Activated CD4-positive, CD25-positive, alpha-beta regulatory T cell treated with anti-CD3 and anti-CD28 coated beads, Interleukin-2, amount 50 U/mL, for 72 hours (primary cell): ENCODE measurements at regions not wholly inside any gene's neighbourhood (a gene's known extent, or its start where the extent isn't known, plus 50 kb on each side); places are given as distances from the start of the nearest gene placed in this dataset.
"Not testable (repeated sequence)": the region's sequence is repeated elsewhere in the genome, so short reads cannot be mapped to it uniquely, and the experiment has no call there.

Experiments used
- DNase-seq: peaks from one replicate; pipeline ENCODE4 v3.0.0; 2021

DNA sequence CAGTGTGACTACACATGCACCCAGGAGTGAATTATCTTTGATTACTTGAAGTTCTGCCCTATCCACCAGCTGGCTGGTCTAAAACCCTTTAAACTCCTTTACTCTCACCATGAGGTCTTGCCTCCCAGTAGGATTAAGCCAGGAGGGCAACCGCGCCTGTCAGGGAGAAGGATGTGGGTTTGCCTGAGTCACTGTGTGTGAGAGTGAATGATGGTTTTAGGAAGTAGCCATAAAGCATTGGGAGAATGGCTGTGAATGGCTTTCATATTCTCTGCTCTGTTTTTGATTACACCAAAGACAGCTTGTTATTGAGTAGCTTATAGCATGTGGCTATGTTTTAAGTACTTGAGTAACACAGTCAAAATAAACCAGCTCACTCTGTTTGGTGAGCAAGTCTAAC lies 637.7 kb upstream of the TBL1XR1 start:
- no peak for DNase-seq

DNA sequence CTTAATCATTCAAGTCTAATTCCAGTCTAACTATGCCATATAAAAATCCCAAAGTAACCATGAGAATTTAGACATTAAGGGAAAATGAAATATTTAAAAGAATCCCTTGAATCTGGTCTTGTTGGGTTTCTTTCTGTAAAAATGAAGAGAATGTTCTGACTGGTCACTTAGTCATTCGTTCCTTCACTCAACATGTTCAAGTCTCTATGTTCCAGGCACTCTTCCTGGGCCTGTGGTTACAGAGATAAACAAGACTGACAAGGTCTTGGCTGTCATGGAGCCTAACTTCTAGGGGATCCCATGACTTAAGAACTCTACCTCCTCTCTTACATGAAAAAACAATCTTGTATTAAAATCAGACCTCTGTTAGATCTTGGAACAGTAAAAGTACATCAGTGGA lies 638.6 kb upstream of the TBL1XR1 start:
- no peak for DNase-seq

DNA sequence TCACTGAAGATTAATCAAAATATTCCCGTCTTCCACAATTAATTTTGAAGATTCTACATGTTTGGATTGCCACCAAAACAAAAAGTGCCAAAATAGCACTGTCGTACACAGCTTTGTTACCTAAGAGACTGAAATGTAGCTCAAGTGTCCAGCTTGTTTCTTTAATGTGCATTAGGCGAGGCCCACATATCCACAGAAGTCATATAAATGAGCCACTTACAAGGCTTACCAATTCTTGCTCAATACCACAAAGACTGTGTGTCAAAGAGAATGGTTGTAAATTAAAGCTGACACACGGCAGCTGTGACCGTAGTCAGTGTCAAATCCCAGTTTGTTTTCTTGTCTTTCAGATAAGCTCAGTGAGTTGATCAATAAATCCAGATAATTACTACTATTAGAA lies 639.4 kb upstream of the TBL1XR1 start:
- no peak for DNase-seq

DNA sequence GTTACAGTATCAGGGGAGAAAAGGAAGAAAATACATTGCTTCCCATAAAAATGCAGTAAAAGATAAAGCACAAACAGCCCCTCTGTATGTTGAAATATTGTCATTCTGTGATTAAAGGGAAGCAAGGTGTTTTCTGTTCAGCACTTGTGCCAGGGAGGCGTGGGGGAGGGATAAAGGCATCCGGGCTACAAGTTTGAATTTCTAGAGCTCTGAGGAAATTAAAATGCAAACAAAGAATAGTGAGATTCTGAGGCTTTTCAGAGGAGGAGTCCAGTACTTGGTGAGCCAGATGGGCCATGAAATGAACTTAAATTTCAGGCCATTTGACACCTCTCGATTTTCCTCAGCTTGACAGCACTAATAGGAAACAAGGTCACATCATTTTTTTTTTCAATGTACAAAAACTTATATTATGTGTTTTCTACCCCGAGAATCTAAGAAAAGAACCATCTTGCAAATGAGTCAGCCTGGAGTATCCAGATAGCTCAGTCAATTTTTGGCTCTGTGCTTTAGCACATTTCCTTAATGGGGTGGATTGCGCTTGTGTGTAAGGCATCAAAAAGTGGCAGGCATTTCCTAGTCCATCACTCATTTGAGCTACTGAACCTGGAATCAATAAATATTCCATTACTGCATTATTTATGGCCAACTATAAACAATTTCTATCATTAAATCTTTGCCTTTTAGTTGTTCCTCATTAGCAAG lies 640.8 kb upstream of the TBL1XR1 start:
- no peak for DNase-seq

DNA sequence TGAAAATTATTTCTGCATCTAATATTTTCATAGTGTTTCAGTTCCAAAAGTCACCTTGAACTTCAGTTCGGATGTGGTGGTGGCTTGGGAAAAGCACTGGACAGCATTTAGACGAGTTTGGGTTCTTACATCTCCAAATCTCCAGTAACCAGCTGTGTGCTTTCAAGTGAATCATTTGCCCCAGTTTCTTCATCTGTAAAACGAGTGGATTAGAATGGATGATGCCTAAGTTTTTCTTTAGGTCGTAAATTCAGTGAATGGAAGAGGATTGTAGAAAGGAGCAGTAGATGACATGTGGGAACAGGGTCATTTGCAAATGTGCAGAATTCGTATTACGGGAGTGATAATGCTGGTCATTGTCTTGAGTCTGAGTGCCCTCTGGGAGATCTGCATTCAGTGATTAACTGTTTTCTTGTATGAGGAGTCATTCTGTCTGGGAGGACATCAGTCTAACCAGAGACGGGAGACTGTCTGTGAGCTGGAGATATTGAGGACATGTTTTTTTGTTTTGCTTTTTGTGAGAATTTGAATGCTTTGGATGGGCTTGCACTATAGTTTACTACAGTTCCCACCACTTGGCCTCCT lies 641.6 kb upstream of the TBL1XR1 start:
- no peak for DNase-seq

DNA sequence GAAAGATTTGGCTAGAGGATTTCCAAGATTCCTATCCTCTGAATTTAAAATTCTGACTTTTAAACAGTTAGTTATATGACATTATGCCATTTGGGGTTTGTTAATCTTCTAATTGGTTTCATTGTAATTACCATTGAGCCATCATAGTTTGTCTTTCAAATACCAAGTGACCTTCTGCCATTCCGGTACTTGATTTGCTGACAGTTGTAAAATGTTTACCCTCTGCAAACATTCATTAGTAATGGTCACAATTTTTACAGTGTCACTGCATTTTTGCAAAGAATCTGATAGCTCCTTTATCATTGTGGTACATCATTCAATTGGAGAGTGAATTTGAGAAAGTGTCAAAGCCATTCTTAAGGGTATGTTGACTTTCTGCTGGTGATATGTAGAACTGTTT lies 645.0 kb upstream of the TBL1XR1 start:
- no peak for DNase-seq

DNA sequence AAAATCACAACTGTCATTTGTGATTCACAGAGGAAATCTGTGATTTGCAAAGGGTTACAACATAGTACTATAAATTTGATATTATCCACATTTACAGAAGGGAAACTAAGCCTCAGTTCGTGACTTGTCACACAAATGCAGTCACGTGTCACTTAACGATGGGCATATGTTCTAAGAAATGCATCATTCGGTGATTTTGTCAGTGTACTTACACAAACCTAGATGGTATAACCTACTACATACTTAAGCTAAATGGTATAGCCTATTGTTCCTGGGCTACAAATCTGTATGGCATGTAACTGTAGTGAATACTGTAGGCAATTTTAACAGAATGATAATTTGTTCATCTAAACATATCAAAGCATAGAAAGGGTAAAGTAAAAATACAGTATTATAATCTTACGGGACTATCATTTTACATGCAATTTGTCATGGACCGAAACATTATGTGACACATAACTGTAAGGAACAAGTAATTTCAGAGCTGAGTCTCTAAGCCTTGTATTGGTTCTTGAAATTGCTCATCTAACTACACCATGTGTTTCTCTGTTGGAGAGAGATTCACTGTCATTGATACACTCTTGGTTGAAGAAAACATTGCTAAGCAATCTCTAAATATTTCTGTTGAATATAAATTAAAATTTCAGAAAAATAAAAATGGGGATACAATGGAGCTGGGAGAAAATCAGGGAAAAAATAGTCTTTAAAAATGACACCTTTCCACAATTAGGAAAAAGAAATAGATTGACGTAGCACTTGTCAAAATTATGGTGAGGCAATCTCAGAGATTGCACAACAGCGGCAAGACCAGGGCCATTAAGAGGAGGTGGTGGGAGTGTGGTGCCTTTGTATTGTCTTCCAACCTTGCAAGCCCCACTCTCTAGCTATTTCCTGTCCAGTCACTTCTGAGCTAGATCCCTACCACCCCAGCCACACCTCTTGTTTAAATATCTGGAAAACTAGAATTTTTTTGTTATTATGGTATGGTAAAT lies 645.8 kb upstream of the TBL1XR1 start:
- no peak for DNase-seq

DNA sequence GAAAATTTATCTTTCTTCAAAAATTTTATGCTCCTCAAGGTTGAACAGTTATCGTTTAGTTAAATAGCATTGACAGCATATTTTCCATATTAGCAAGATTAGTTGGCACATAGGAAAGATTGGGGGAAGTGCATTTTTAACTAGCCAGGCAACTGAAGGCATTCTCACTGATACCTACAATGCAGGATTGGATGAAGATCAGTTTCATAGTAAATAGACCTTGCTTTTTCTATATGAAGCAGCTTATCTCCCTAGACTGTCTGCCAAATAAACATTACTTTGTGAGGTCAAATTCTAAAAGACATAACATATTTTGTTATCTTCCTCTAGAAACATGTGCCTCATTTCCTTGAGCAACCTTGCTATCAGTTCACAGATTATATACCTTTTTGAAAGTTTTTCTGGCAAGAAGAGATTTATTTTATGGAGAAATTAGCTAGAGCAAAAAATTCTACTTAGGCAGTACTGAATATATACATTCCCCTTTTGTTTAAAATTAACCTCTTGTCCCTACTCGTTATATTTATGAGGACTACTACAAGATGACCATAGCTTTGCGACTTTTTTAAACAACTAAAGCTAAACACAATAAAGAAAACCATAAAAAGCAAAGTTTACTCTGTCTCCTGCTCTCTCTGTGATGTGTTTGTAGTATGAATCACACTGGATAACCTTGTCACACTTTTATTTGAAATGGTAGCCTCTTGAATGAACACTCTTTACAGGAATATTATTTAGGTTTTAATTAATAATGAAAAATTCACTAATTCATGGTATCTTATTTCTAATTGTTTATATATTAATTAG lies 654.9 kb upstream of the TBL1XR1 start:
- DNase-seq, result no peak

DNA sequence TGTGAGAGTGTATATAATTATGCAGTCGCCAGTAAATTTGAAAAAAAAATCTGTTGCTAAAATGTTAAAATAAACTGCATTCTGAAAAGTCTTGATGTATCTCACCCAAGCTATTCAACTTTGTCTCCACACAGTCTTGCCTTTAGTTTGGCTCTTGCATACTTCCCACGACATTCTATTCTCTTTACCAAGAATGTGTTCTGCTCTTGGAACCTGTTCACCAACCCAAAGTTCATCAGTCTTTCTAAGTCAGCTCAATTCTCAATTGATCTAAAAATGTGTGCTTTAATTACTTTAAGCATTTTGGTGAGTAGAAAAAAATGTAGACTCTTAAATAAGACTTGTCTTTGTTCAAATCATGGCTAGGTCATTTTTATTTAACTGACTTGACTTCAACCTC lies 657.7 kb upstream of the TBL1XR1 start:
- DNase-seq, result no peak

DNA sequence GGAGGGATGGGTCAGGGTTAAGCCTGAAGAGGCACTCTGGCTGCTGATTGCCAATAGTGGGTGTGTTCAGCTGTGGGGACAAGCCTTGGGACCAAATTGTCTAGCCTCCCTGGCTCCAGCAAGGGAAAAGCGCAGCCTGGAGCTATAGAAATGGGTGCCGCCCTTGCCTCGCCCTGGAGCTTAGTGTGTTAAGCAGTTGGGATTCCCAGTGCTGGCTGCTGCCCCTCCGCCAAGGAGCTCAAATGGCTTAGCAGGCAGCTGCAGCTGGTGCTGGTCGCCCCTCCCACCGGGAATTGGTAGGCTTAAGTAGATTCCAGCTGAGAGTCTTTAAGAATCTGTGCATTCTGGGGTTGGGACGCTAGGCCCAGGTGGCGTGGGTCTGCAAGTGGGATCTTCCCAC lies 662.9 kb upstream of the TBL1XR1 start:
- DNase-seq, result no peak

DNA sequence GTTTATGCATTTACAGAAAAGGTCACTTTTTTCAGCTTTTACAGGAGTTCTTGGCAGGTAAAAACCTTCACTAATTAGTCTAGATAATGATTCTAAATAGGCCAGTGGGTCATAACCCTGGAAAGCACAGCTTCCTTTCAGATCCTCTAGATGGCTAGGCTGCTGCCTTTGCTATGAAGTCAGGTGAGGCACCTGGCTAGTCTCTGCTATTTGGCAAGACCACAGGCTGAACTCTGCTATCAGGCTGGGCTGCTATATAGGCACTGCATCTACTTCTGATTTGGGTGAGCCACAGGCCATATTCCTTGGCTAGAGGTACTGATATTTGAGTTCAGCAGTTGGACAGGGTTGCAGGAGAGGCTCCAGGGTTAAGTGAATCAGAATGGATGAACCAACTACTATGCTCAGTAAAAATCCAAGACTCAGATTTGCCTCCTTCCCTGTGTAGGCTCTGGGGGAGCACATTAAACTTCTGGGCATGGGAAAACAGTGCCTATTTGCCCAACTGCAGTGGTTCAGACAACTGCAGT lies 665.7 kb upstream of the TBL1XR1 start:
- no peak for DNase-seq

DNA sequence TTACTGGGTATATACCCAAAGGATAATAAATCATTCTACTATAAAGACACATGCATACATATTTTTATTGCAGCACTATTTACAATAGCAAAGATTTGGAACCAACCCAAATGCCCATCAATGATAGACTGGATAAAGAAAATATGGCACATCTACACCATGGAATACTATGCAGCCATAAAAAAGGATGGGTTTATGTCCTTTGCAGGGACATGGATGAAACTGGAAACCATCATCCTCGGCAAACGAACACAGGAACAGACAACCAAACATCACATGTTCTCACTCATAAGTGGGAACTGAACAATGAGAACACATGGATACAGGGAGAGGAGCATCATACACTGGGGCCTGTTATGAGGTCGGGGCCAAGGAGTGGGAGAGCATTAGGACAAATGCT lies 665.0 kb upstream of the KCNMB2 start:
- DNase-seq, result not testable (repeated sequence)

DNA sequence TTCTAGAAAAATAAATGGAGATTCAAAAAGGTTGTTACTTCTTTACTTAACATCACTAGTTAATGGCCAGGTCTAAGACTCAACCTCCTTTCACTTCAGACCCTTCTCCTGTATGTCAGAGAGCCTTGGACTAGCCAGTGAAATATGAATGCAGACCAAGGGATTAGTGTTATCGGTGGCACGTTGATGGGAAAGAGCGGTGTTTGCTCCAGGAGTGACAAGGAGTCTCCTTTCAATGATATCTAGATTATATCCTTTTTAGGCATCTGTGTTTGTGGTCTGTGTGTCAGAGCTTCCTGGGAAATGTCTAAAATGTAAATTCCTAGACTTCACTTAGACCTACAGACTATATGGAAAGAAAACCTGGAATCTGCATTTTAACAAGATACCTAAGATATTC lies 658.0 kb upstream of the KCNMB2 start:
- DNase-seq, result no peak

DNA sequence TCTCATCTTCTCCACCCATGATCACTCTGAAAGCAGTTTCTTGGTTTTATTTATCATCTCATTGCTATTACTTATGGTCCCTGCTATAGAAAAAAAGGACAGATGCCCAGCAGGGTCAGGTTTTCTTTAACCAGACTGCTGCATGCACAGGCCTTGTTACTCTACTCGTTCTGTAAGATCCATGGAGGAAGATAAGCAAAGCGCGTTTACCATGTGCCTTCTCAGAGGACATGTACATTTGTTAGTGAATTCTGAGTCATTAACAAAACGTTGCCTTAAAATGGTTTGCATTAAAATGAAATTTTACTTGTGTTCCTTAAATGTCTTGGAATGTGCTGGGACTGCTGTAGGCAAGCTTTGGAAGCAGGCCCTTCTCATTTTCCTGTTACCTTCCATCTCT lies 657.3 kb upstream of the KCNMB2 start:
- no peak for DNase-seq

DNA sequence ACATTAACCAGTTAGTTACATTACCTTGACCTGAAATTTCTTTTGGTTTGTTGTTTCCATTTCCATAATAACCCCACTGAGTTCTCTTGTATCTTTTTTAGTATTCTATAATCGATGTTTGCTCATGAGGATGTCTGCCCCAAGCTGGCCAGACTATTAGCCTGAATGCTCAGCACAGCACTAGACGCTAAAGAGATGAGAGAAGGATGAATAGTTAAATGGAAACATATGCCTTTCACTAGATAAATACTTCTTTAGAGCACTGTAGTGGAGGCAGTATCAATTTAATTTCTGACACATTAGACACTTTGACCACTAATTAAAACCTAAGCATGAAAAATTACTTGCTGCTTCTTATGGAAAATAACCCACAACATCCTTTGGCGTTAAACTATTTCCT lies 654.9 kb upstream of the KCNMB2 start:
- no peak for DNase-seq

DNA sequence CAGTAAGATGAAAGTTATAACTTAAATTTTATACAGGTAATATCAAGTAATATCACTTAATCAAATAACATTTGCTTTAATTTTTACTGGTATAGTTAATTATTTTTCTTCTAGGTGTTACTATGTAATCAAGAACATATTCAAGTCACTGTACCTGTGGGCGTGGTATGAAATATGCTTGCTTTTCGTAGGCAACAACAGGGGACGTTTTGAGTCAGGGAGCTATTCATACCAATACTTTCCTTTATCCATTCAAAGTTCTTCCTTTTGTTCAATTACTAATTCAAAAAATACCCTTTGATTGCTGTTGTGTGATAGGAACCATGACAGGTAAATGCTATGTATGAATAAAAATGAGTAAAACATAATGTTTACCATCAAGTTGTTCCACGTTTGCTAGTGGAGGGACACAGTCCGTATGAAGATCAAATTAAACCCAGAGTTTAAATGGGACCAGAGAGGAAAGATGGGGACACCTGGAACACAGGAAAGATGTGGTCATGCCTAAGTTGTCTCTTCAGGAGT lies 654.0 kb upstream of the KCNMB2 start:
- DNase-seq, result no peak

DNA sequence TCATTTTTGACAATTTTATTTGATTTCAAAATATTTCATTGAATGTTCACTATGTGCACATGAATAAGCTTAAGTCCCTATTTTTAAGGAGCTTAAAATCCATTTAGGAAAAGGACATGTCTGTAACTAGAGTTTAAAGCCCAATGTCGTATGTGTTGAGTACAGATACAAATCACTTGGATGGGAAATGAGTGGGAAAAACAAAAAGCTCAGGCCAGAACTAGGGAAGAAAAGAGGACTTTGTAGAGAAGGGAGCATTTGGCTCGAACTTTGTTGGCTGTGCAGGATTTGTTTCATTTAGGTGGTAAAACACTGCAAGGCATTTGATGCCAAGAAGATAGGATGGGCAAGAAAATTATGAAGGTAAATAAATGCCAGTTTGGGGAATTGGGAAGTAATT lies 653.1 kb upstream of the KCNMB2 start:
- DNase-seq, result no peak

DNA sequence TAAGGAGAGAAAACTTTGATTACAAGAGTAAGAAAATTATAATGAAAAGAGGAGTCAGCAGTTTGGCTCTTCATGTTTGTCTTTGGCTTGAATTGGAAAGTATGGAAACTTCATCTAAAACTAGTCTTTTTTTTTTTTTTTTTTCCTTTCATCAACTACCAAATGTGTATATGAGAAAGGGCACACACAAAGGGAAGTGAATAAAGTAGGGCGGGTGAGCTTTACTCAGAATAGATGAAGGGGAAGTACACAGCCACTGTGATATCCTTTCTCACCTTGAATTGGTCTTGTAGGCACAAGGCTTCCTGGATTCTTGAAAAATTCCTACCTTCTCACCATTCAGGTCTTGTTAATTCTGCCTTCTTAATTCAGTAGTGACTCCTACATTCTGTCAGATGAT lies 652.3 kb upstream of the KCNMB2 start:
- no peak for DNase-seq

DNA sequence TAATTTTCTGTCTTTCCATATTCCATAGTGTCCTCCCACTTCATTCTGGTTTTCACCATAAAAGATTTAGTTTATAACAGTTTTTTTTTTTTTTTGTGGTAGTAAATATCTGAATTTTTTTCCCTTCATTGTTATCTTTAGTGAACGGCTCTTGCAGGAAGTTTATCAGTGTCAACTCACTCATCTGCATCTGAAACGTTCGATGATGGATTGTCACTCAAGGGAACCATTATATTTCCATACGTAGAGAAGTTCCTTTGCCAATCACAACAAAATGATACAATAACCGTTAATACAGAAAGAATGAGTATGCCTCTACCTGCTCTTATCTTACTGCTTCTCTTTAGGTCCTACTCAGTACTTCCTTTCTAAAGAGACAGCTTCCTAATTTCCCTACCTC lies 651.2 kb upstream of the KCNMB2 start:
- DNase-seq, result no peak

DNA sequence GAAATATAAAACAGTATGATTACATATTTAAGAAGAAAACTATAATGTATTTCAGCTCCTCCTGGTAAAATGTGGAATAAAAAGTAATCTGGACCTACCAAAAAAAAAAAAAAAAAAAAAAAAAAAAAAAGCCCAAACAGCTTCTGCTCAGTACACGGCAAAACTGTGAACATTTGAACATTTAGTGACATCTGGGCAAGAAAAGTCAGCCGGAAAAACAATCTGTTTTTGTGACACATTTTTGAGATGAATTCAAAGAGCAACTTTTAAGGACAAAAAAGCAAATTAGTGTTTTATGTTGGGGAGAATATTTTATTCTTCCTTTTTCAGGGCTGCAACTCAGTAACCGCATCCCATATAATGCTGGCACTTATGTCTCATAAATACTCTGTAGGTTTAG lies 649.7 kb upstream of the KCNMB2 start:
- DNase-seq, result no peak

DNA sequence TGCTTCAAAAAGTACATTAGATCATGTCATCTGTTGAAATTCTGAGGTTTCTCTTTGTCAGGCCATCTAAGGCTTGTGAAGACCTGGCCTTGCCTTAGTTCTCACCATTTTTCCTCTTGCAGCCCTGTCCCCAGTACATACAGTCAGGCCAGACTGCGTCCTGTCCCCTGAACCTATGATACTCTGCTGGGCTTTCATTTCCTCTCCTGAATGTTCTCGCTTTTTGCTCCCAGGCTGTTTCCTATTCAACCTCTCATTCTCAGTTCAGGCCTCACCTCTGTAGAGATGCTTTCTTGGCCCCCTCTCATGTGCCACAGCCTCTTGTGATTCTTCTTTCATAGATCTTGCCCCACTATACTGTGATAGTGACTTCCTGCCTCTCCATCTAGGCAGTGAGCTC lies 648.8 kb upstream of the KCNMB2 start:
- no peak for DNase-seq

DNA sequence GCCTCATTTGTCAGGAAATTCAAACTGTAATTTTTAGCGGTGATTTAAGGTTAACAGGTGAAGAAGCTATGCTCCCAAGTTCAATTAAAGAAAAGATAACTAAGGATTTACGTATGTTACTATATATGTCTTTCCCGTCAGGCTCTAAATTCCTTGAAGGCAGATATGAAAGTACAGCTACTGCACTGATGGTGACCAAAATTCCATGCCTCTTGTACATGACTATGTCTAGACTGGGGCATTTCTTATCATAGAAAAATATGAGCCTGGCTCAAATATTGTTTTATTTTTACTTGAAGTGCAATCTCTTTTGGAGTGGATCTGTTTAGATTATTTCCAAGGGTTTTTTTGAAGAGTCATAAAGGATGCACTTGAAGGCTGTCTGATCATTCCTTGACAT lies 647.1 kb upstream of the KCNMB2 start:
- DNase-seq, result no peak
